Panc1 (cell line): ENCODE measurements at regions not wholly inside any gene's neighbourhood (a gene's known extent, or its start where the extent isn't known, plus 50 kb on each side); places are given as distances from the start of the nearest gene placed in this dataset.

Experiments
- ATAC-seq: fragments of 200-7000 bp; cut with Tn5 transposase; 2 replicates; pipeline ENCODE4 v1.9.1; 2020; ENCODE audit warnings: mild to moderate bottlenecking, moderate library complexity
- BruUV-seq: library from RNA; stranded (reverse); fragments of 400-500 nt; replicated peaks from 2 replicates; lab custom pipeline; 2021; lab: Mats Ljungman, UMichigan
- CTCF ChIA-PET: fragments of 300-600 bp; sonication (Branson Sonifier 250); formaldehyde crosslinking; loops from one replicate; lab custom pipeline; 2022; ENCODE audit warnings: antibody characterized with exemption; lab: Charles Lee
- POLR2A ChIA-PET: fragments of 300-600 bp; sonication (Branson Sonifier 250); formaldehyde crosslinking; loops from one replicate; lab custom pipeline; 2022; ENCODE audit warnings: antibody characterized with exemption; lab: Charles Lee
- DNase-seq: peaks from one replicate; pipeline ENCODE4 v3.0.0-alpha.2; 2010; ENCODE audit warnings: low read depth, low spot score
- H3K27ac ChIP-seq: 2 replicates; pipeline ENCODE4 v1.5.1; 2011; ENCODE audit warnings: mild to moderate bottlenecking, low read length, inconsistent platforms
- H3K27me3 ChIP-seq: fragments of 200-500 bp; sonication (Bioruptor generic); 2 replicates; pipeline ENCODE4 v1.6.0; 2014; ENCODE audit warnings: low read length, inconsistent platforms; ENCODE audit not compliant: control insufficient read depth, insufficient read depth
- H3K36me3 ChIP-seq: fragments of 200-500 bp; sonication (Bioruptor generic); 2 replicates; pipeline ENCODE4 v1.5.1; 2014; ENCODE audit warnings: inconsistent platforms, mild to moderate bottlenecking, low read length, moderate library complexity; ENCODE audit not compliant: control insufficient read depth, insufficient read depth
- H3K4me1 ChIP-seq: 2 replicates; pipeline ENCODE4 v1.5.1; 2011; ENCODE audit warnings: inconsistent platforms, mild to moderate bottlenecking, low read length, moderate library complexity; ENCODE audit not compliant: control insufficient read depth, insufficient read depth
- H3K4me3 ChIP-seq, 2 experiments: 2 replicates each; pipeline ENCODE4 v1.5.1; 2011 to 2012; ENCODE audit warnings: low read depth in 2 of 2, low read length in 2 of 2, mild to moderate bottlenecking in 2 of 2, inconsistent platforms in 1 of 2, moderate library complexity in 1 of 2
- H3K9me3 ChIP-seq: fragments of 200-500 bp; sonication (Bioruptor generic); 2 replicates; pipeline ENCODE4 v1.5.1; 2014; ENCODE audit warnings: low read depth, mild to moderate bottlenecking, inconsistent platforms, low read length, moderate library complexity; ENCODE audit not compliant: control insufficient read depth, insufficient read depth
- POLR2AphosphoS5 ChIP-seq: IDR thresholded peaks from 2 replicates; pipeline ENCODE4 v1.6.1; 2012; ENCODE audit warnings: mild to moderate bottlenecking, low read depth, low read length, moderate library complexity
- SIN3A ChIP-seq: IDR thresholded peaks from 2 replicates; pipeline ENCODE4 v1.6.1; 2012; ENCODE audit warnings: low read depth, mild to moderate bottlenecking, low read length, moderate library complexity, borderline replicate concordance; ENCODE audit not compliant: insufficient read depth
- TCF7L2 ChIP-seq: IDR thresholded peaks from 2 replicates; pipeline ENCODE4 v1.6.1; 2011; ENCODE audit warnings: mild to moderate bottlenecking, low read depth, low read length, inconsistent platforms
- in situ Hi-C: cut with HindIII; loops from 2 replicates; pipeline ENCODE4 v1.10.0; 2016; ENCODE audit warnings: low sequenced_read_pairs, low pct_unique_long_range_greater_than_20kb
- intact Hi-C: fragments of 100-400 bp; cut with micrococcal nuclease; formaldehyde crosslinking; loops from one replicate; pipeline ENCODE4 v1.10.0; 2022; ENCODE audit not compliant: unreplicated experiment
- TF ChIP-seq, protein P1 (sequence below), 2 experiments: IDR thresholded peaks; 2 replicates each; pipeline ENCODE4 v1.6.1; 2011 to 2012; ENCODE audit warnings: low read depth in 2 of 2, control low read depth in 1 of 2, low read length in 1 of 2, mild to moderate bottlenecking in 1 of 2, moderate library complexity in 1 of 2; ENCODE audit not compliant: insufficient read depth in 1 of 2
- TF ChIP-seq, protein P2 (sequence below): fragments of 450-650 bp; IDR thresholded peaks from 2 replicates; pipeline ENCODE4 v1.5.1; 2017; ENCODE audit warnings: mild to moderate bottlenecking

DNA sequence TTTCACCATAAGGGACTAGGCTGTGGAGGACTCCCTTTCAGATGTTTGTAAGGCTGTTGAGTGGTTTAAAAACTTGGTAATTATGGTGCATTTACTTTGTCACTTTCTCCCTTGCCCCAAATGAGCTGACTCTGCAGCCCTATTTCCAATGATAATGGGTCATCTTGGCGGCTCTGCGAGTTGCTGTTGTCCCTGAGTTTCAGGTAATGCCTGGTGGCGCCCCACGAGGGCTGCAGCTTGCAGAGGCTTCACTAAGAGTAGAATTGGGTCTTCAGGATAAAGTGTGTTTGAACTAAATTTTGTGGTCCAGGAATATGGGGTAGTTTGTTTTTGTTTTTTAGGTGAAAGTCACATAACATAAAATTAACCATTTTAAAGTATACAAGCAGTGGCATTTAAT lies 450.1 kb upstream of the CFAP20DC start:
- H3K4me3 ChIP-seq = no peak overlapping the region
- H3K27me3 ChIP-seq = no peaks in the 10 kb centered on the region
- BruUV-seq = no TSS peak
- H3K27ac ChIP-seq = no peak overlapping the region
- intact Hi-C loops (no loop called here), in situ Hi-C loops (no loop called here)
- no peak for DNase-seq
- ChIA-PET CTCF (no interaction called here), POLR2A (no interaction called here)
- no peaks in the 10 kb centered on the region for H3K4me1 ChIP-seq
- H3K36me3 ChIP-seq = no peaks in the 10 kb centered on the region
- TF ChIP-seq TCF7L2 (no peak), POLR2AphosphoS5 (no peak), SIN3A (no peak)
- TF ChIP-seq, protein P1, sequence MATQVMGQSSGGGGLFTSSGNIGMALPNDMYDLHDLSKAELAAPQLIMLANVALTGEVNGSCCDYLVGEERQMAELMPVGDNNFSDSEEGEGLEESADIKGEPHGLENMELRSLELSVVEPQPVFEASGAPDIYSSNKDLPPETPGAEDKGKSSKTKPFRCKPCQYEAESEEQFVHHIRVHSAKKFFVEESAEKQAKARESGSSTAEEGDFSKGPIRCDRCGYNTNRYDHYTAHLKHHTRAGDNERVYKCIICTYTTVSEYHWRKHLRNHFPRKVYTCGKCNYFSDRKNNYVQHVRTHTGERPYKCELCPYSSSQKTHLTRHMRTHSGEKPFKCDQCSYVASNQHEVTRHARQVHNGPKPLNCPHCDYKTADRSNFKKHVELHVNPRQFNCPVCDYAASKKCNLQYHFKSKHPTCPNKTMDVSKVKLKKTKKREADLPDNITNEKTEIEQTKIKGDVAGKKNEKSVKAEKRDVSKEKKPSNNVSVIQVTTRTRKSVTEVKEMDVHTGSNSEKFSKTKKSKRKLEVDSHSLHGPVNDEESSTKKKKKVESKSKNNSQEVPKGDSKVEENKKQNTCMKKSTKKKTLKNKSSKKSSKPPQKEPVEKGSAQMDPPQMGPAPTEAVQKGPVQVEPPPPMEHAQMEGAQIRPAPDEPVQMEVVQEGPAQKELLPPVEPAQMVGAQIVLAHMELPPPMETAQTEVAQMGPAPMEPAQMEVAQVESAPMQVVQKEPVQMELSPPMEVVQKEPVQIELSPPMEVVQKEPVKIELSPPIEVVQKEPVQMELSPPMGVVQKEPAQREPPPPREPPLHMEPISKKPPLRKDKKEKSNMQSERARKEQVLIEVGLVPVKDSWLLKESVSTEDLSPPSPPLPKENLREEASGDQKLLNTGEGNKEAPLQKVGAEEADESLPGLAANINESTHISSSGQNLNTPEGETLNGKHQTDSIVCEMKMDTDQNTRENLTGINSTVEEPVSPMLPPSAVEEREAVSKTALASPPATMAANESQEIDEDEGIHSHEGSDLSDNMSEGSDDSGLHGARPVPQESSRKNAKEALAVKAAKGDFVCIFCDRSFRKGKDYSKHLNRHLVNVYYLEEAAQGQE (IDR thresholded peaks at IDR 0.05; ENCODE audit: insufficient read depth in 1 of 2, low read depth in 2 of 2, low read length in 1 of 2) = no peak
- TF ChIP-seq, protein P2, sequence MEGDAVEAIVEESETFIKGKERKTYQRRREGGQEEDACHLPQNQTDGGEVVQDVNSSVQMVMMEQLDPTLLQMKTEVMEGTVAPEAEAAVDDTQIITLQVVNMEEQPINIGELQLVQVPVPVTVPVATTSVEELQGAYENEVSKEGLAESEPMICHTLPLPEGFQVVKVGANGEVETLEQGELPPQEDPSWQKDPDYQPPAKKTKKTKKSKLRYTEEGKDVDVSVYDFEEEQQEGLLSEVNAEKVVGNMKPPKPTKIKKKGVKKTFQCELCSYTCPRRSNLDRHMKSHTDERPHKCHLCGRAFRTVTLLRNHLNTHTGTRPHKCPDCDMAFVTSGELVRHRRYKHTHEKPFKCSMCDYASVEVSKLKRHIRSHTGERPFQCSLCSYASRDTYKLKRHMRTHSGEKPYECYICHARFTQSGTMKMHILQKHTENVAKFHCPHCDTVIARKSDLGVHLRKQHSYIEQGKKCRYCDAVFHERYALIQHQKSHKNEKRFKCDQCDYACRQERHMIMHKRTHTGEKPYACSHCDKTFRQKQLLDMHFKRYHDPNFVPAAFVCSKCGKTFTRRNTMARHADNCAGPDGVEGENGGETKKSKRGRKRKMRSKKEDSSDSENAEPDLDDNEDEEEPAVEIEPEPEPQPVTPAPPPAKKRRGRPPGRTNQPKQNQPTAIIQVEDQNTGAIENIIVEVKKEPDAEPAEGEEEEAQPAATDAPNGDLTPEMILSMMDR = no peak
- H3K9me3 ChIP-seq = no peaks in the 10 kb centered on the region
- ATAC-seq = no peak

DNA sequence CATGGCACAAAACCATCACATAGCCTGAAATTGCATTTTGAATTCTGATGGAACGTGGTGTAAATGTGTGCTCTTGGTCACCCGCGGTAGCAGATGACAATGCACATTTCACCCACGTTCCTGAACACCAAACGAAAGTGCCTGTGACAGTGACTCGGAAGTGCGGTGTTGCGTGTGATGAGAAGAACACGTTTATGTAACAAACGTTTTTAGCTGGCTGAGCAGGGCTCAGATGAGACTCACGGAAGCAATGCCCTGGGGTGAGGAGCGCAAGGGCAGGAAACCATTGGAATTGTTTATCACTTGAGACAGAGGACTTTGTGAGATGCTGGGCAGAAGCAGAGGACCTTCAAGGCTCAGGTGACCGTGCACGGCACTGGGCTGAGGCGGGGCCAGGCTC lies 449.2 kb upstream of the CFAP20DC start:
- DNase-seq (no peak), ATAC-seq (no peak)
- BruUV-seq = no TSS peak
- intact Hi-C loops (no loop called here), in situ Hi-C loops (no loop called here)
- TF ChIP-seq, protein P2 = no peak
- no peak for TF ChIP-seq POLR2AphosphoS5
- POLR2A ChIA-PET = no interaction called here
- Histone ChIP-seq H3K27me3 (no peaks in the 10 kb centered on the region), H3K27ac (no peak overlapping the region), H3K36me3 (no peaks in the 10 kb centered on the region), H3K9me3 (no peaks in the 10 kb centered on the region), H3K4me3 (no peak overlapping the region), H3K4me1 (no peaks in the 10 kb centered on the region)
- CTCF ChIA-PET = no interaction called here

DNA sequence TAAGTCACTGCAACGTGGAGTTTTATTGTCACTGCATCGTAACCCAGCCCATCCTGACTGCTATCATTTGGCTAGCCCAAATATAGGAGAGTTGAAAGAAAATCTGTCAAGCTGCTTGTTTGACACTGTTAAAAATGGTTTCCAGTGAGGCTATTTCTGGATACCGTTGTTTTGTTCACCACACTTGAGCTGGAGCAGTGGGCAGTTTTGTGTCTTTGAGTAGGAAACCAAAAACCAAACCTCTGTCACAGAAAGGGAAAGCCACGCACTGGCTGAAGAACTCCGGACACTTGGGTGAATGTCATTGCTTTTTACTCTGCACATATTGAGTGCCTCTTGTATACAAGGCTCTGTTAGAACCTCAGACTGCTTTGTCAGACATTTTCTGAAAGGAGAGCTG lies 446.4 kb upstream of the CFAP20DC start:
- no peaks in the 10 kb centered on the region for H3K27me3 ChIP-seq
- TF ChIP-seq POLR2AphosphoS5 (no peak), TCF7L2 (no peak), SIN3A (no peak)
- TF ChIP-seq, protein P2 = no peak
- TF ChIP-seq, protein P1 (IDR thresholded peaks at IDR 0.05; ENCODE audit: insufficient read depth in 1 of 2, low read depth in 2 of 2, low read length in 1 of 2) = no peak
- no peak overlapping the region for H3K27ac ChIP-seq
- ChIA-PET CTCF (no interaction called here), POLR2A (no interaction called here)
- ATAC-seq (no peak), DNase-seq (no peak)
- in situ Hi-C loops (no loop called here), intact Hi-C loops (no loop called here)
- no peaks in the 10 kb centered on the region for H3K9me3 ChIP-seq
- H3K36me3 ChIP-seq = no peaks in the 10 kb centered on the region
- H3K4me3 ChIP-seq = no peak overlapping the region
- no TSS peak for BruUV-seq
- H3K4me1 ChIP-seq = no peaks in the 10 kb centered on the region
